ENCODE measurements at regions not wholly inside any gene's neighbourhood (a gene's known extent, or its start where the extent isn't known, plus 50 kb on each side); places are given as distances from the start of the nearest gene placed in this dataset.

DNA sequence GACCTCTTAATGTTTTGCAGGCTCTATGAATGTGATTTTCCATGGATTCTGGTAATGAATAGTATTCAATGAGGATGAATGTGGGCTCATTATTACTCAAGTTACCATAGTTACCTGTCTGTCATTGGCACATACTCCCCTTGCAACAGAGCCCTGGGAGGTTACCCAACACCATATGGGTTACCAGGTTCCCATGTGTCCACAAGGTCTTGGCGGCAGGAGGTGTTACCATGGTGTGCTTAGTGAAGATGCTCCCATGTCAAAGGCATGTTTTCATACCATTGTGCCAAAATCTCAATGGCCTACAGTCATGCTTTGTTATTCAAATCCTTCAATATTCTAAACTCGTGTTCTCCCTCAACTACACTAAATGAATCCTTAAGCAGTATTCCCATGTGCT is 232.5 kb downstream of the HDGFL1 start:
- Histone ChIP-seq H3K9ac (ENCODE audit: low read depth in 1 of 2, low read length in 2 of 2) (no peak overlapping the region), H3K27me3 (ENCODE audit: control insufficient read depth in 4 of 4, insufficient read depth in 4 of 4, low read length in 3 of 4) (no peaks in the 10 kb centered on the region), H3K4me3 (ENCODE audit: low read depth in 1 of 3, low read length in 3 of 3) (no peak overlapping the region), H3K4me1 (ENCODE audit: control insufficient read depth in 4 of 4, insufficient read depth in 4 of 4, low read length in 3 of 4) (no peaks in the 10 kb centered on the region), H3K27ac (ENCODE audit: low read depth in 1 of 2, low read length in 2 of 2) (no peak overlapping the region), H3K9me3 (ENCODE audit: control insufficient read depth in 4 of 4, low read length in 3 of 4) (peaks cover 0 to 2% (median 0%) of the 10 kb centered on the region in 4 donors), H3K36me3 (ENCODE audit: control insufficient read depth in 4 of 4, insufficient read depth in 3 of 4, low read depth in 1 of 4, low read length in 3 of 4) (no peaks in the 10 kb centered on the region)
- no peak for DNase-seq (ENCODE audit: low spot score)
- TF ChIP-seq FOXA2 (IDR thresholded peaks at IDR 0.05), result no peak
- TF ChIP-seq, protein P1, sequence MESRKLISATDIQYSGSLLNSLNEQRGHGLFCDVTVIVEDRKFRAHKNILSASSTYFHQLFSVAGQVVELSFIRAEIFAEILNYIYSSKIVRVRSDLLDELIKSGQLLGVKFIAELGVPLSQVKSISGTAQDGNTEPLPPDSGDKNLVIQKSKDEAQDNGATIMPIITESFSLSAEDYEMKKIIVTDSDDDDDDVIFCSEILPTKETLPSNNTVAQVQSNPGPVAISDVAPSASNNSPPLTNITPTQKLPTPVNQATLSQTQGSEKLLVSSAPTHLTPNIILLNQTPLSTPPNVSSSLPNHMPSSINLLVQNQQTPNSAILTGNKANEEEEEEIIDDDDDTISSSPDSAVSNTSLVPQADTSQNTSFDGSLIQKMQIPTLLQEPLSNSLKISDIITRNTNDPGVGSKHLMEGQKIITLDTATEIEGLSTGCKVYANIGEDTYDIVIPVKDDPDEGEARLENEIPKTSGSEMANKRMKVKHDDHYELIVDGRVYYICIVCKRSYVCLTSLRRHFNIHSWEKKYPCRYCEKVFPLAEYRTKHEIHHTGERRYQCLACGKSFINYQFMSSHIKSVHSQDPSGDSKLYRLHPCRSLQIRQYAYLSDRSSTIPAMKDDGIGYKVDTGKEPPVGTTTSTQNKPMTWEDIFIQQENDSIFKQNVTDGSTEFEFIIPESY (IDR thresholded peaks at IDR 0.05), result no peak
- no peak for TF ChIP-seq EGR1 (IDR thresholded peaks at IDR 0.05; ENCODE audit: low read depth in 2 of 2)
- TF ChIP-seq, protein P2, sequence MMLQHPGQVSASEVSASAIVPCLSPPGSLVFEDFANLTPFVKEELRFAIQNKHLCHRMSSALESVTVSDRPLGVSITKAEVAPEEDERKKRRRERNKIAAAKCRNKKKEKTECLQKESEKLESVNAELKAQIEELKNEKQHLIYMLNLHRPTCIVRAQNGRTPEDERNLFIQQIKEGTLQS (IDR thresholded peaks at IDR 0.05), result no peak
- no peak for TF ChIP-seq HNF4G (IDR thresholded peaks at IDR 0.05)
- no peak for TF ChIP-seq NR2F2 (IDR thresholded peaks at IDR 0.05)
- TF ChIP-seq, protein P3, sequence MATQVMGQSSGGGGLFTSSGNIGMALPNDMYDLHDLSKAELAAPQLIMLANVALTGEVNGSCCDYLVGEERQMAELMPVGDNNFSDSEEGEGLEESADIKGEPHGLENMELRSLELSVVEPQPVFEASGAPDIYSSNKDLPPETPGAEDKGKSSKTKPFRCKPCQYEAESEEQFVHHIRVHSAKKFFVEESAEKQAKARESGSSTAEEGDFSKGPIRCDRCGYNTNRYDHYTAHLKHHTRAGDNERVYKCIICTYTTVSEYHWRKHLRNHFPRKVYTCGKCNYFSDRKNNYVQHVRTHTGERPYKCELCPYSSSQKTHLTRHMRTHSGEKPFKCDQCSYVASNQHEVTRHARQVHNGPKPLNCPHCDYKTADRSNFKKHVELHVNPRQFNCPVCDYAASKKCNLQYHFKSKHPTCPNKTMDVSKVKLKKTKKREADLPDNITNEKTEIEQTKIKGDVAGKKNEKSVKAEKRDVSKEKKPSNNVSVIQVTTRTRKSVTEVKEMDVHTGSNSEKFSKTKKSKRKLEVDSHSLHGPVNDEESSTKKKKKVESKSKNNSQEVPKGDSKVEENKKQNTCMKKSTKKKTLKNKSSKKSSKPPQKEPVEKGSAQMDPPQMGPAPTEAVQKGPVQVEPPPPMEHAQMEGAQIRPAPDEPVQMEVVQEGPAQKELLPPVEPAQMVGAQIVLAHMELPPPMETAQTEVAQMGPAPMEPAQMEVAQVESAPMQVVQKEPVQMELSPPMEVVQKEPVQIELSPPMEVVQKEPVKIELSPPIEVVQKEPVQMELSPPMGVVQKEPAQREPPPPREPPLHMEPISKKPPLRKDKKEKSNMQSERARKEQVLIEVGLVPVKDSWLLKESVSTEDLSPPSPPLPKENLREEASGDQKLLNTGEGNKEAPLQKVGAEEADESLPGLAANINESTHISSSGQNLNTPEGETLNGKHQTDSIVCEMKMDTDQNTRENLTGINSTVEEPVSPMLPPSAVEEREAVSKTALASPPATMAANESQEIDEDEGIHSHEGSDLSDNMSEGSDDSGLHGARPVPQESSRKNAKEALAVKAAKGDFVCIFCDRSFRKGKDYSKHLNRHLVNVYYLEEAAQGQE (IDR thresholded peaks at IDR 0.05), result no peak
- no peak for TF ChIP-seq JUND (IDR thresholded peaks at IDR 0.05)
- no peak for TF ChIP-seq TAF1 (conservative IDR thresholded peaks at IDR 0.05)
- no peak for TF ChIP-seq FOXA1 (IDR thresholded peaks at IDR 0.05)
- TF ChIP-seq YY1 (IDR thresholded peaks at IDR 0.05), result no peak
- TF ChIP-seq, protein P4, sequence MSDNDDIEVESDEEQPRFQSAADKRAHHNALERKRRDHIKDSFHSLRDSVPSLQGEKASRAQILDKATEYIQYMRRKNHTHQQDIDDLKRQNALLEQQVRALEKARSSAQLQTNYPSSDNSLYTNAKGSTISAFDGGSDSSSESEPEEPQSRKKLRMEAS (IDR thresholded peaks at IDR 0.05), result no peak
- TF ChIP-seq GABPA (IDR thresholded peaks at IDR 0.05 in 1 of 2, conservative IDR thresholded peaks at IDR 0.05 in 1 of 2), result no peak
- TF ChIP-seq SP1 (IDR thresholded peaks at IDR 0.05), result no peak
- TF ChIP-seq RXRA (IDR thresholded peaks at IDR 0.05), result no peak
- TF ChIP-seq HNF4A (conservative IDR thresholded peaks at IDR 0.05), result no peak
- no peak for TF ChIP-seq RAD21 (IDR thresholded peaks at IDR 0.05)
- 84% methylated on average over 2 of the region's 2 CpGs for WGBS

DNA sequence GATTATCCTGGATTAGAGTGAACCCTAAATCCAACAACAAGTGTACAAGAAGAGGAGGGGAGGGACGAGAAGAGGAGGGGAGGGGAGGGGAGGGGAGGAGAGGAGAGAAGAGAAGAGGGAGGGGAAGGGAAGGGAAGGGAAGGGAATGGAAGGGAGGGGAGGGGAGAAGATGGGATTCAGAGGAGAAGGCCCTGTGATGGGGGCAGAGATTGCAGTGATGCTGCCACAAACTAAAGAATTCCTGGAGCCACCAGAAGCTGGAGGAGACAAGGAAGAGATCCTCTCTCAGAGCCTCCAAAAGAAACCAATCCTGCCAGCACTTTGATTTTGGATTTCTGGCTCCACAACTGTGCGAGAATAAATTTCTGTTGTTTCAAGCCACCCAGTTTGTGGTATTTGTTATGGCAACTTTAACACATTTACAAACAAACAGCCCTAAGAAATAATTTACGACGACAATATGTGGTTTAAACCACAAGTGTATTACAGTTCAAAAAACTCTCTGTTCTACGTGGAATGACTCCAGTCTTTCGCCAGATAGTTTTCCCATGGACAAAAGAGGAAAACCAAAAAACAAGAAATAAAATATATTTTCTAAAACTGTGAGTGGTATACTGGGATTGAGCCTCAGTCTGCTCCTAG is 235.4 kb downstream of the HDGFL1 start:
- Histone ChIP-seq H3K27ac (ENCODE audit: low read depth in 1 of 2, low read length in 2 of 2) (no peak overlapping the region), H3K9ac (ENCODE audit: low read depth in 1 of 2, low read length in 2 of 2) (no peak overlapping the region), H3K9me3 (ENCODE audit: control insufficient read depth in 4 of 4, low read length in 3 of 4) (peaks cover 0 to 2% (median 0%) of the 10 kb centered on the region in 4 donors), H3K36me3 (ENCODE audit: control insufficient read depth in 4 of 4, insufficient read depth in 3 of 4, low read depth in 1 of 4, low read length in 3 of 4) (no peaks in the 10 kb centered on the region), H3K4me1 (ENCODE audit: control insufficient read depth in 4 of 4, insufficient read depth in 4 of 4, low read length in 3 of 4) (no peaks in the 10 kb centered on the region), H3K4me3 (ENCODE audit: low read depth in 1 of 3, low read length in 3 of 3) (no peak overlapping the region), H3K27me3 (ENCODE audit: control insufficient read depth in 4 of 4, insufficient read depth in 4 of 4, low read length in 3 of 4) (no peaks in the 10 kb centered on the region)
- DNase-seq (ENCODE audit: low spot score), result no peak
- TF ChIP-seq FOXA2 (IDR thresholded peaks at IDR 0.05), result no peak
- TF ChIP-seq, protein P1 (IDR thresholded peaks at IDR 0.05), result no peak
- TF ChIP-seq, protein P3 (IDR thresholded peaks at IDR 0.05), result no peak
- TF ChIP-seq FOXA1 (IDR thresholded peaks at IDR 0.05), result no peak
- no peak for TF ChIP-seq RXRA (IDR thresholded peaks at IDR 0.05)
- TF ChIP-seq JUND (IDR thresholded peaks at IDR 0.05), result no peak
- TF ChIP-seq, protein P4 (IDR thresholded peaks at IDR 0.05), result no peak
- TF ChIP-seq HNF4A (conservative IDR thresholded peaks at IDR 0.05), result no peak
- no peak for TF ChIP-seq RAD21 (IDR thresholded peaks at IDR 0.05)
- 80% methylated on average over 6 of the region's 6 CpGs for WGBS
